GM21717 (cell line): ENCODE measurements at regions not wholly inside any gene's neighbourhood (a gene's known extent, or its start where the extent isn't known, plus 50 kb on each side); places are given as distances from the start of the nearest gene placed in this dataset.
"Not testable (repeated sequence)": the region's sequence is repeated elsewhere in the genome, so short reads cannot be mapped to it uniquely, and the experiment has no call there.

Experiments
- ATAC-seq: cut with Tn5 transposase; IDR thresholded peaks from one replicate; pipeline ENCODE4 v1.9.1; 2021; ENCODE audit warnings: mild to moderate bottlenecking, moderate library complexity; ENCODE audit not compliant: unreplicated experiment

DNA sequence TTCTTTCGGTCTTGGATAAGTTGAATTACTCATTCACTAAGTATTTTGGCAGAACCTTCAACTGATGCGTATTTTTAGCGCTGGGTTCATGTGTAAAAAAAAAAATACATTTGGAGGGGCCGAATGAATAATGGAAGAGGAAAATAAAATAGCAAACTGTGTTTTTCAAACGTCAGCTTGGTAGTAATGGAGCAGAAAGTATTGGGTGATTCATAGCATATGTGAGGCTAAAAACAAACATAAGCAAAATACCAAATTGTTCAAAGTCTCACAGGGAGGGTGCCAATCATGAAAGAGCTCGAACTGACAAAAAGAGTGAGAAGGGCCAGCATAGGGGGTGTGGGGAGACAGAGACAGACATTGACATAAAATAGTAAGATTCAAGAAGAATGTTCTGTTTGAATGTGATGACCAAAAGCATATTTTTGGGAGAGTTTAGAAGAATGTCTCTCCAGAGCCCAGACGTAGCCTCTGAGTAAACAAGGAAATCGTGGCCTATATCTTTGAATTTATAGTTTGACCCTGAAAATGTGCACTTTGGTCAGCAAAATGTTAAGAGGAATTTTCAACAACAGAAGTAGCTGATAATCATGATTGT lies 174.9 kb upstream of the HMHB1 start:
- ATAC-seq, result no peak

- no peak for ATAC-seq
These were observed 176.1 kb upstream of the HMHB1 start for GRCh38 chr5:143635888-143636287.

- no peak for ATAC-seq
These were observed 176.7 kb upstream of the HMHB1 start for GRCh38 chr5:143635146-143635752.

DNA sequence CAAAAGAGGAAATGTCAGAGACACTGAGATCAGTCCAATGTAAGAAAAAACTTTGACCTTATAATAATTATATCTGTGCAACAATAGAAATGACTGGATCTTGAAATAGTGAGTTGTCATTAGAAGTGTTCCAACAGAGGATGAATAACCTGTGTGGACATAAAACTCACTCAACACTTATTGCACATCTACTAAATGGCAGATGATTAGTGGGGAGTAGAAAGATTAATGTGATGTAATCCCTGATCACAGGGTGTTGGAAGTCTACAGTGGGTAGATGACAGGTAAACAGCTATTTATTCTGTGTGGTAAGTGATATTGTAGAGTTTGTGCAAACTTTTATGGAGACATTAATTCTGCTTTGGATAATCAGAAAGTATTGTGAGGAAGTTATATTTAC lies 177.3 kb upstream of the HMHB1 start:
- ATAC-seq, result no peak

DNA sequence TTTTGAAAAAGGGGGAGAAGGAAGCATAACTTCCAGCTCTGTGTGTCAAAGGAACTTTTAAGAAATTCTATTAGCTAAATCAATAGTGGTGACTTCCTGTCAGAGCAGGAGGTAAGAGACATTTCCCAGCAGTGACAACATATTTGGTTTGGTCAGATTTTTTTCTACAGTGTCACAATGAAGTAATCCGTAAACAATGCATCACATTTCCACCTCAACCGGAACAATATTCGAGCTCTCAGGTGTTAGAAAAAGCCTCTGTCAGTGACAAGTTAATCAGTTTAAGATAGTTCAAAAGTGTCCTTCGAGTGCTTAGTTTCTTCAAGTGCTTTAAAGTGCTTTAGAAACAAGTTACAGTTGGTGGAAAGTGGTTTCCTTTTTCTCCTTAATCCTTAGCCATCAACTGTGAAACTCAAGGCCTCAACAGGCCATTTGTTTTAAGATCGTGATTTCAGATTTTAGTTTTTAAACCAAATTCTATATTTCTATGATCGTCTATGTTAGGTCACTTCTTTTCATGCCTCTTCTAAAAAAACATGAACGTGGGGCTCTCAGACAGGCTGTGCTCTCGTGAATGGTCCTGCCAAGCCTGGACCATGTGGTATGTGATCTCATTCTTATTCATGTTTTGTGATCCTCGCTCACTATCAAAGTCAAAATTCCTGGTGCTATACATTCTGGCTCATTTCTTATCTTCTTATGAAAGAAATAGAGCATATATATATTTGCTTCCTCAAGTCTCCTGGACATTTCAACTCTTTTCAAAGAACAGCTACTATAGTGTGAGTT lies 181.9 kb upstream of the HMHB1 start:
- no peak for ATAC-seq

DNA sequence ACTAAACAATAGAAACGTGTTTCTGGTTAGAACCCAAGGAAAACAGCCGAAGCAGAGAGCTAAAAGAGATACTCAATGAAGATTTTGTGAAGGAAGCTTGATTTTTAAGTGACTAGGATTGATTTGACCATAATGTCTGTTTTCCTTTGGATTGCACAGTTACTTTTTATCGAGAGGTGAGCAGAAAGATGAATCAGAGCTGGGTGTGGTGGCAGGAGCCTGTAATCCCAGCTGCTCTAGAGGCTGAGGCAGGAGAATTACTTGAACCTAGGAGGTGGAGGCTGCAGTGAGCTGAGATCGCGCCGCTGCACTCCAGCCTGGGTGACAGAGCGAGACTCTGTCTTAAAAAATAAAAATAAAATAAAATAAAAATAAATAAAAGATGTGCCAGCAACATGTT lies 186.9 kb upstream of the HMHB1 start:
- ATAC-seq, result not testable (repeated sequence)

- no peak for ATAC-seq
These were observed 187.5 kb upstream of the HMHB1 start for GRCh38 chr5:143624465-143624864.

- no peak for ATAC-seq
These were observed 192.9 kb upstream of the HMHB1 start for GRCh38 chr5:143619040-143619439.

- no peak for ATAC-seq
These were observed 193.8 kb upstream of the HMHB1 start for GRCh38 chr5:143618141-143618540.

GRCh38 chr5:143614831-143615230 lies 197.1 kb upstream of the HMHB1 start:
- ATAC-seq, result no peak

- ATAC-seq, result no peak
These were observed 198.6 kb upstream of the HMHB1 start for GRCh38 chr5:143613329-143613728.

GRCh38 chr5:143610946-143611345 lies 201.0 kb upstream of the HMHB1 start:
- no peak for ATAC-seq

DNA sequence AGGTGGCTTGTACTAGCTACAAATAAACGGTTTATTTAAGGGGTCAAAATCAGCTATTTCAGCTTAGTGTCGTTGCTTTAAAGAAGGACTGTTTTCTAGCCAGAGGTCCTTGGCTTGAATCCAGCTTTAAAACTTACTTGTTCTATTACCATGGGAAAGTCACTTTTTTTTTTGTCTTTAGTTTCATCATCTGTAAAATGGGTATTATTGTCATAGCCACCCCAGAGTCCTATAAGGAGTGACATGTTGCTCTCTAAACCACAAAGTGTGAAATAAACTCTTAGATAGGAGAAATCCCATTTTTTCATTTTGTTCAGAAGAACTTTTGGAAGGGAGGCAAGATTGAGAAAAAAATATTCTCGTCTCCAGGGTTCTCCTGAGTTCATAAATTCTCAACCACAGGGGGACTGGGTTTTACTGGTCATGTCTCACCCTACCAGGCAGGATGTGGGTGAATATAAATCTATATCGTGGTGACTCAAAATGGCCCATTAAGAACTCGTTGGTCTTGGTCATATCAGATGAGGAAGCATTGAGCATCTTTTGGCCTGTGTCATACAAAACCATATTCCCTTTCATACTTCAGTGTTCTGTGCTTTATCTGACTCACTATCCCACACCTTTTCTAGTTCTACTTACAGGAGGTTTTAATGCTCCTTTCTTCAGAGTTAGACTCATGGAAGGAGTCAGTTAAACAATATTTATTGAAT lies 202.7 kb upstream of the NR3C1 start:
- peak; percentile 83 for ATAC-seq

GRCh38 chr5:143605403-143606005 lies 202.0 kb upstream of the NR3C1 start:
- ATAC-seq, result peak; percentile 49

- ATAC-seq, result no peak
These were observed 198.4 kb upstream of the NR3C1 start for GRCh38 chr5:143601917-143602333.

GRCh38 chr5:143601357-143601756 lies 197.9 kb upstream of the NR3C1 start:
- ATAC-seq, result no peak

DNA sequence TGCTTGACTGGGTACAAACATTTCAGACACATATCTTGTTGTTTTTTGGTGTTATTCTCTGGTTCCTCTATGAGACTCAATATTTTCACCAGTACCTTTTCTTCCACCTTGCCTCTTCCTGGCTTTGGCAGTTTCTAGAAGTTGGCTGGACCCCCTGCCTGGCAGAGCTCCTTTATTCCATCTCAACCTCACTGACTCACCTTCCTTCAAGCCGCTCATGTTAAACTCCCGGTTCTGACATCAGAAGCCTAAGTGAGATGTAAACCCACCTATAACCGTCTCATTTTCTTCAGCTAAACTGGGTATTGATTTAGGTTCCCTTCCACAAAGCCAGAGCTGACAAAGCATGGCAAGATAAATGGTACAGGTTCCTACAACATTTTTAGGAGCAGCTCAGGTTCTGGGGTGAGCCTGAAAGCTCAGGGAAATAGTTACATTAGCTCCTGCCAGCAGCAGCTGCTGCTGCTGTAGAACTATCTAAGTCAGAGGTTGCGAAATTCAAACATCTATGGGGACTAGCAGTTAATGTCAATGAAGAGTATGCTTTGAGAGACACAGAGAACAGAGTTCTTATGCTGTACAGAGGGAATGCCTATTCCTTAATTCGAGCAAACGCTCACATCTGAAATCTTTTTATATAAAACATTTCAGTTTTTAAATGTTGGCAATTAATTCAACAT lies 197.1 kb upstream of the NR3C1 start:
- no peak for ATAC-seq

DNA sequence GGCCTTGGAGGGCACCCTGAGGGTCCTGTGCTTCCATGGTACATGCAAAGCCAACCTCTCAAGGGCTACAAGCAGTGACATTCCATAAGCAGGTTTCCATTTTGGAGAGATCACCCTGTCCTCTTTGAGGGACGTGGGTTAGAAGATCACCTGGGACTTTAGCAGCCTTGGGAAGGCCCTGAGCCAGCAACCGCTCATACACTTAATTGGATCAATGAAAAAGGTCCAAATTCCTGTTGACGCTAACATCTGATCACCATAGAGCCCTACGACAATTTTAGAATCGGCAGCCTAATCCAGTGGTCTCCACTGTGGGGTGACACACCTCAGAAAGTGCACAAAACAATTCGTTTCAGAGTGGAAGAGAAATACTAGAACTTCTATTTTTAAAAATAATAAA lies 196.0 kb upstream of the NR3C1 start:
- ATAC-seq, result no peak

DNA sequence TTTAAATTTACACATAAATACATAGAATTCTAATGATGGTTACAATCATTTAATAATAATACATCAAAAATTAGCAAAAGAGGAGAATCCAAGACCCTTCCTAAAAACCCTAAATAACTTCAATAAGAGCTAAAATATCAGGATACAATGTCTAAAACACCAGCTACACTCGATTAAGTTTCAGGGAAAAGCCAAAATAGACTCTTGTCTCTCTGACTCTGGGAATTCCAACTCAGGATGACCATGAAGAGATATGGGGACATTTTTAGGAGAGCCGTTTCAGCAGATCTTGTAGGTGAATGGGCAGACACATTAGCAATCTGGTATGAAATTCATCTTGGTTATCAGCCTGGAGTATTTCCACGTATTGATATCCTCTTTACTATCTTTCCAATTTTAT lies 193.3 kb upstream of the NR3C1 start:
- ATAC-seq, result no peak

- ATAC-seq, result no peak
These were observed 191.7 kb upstream of the NR3C1 start for GRCh38 chr5:143594902-143595818.
